DMS114 treated with DMSO at 0.1 percent for 48 hours (cell line): ENCODE measurements at regions not wholly inside any gene's neighbourhood (a gene's known extent, or its start where the extent isn't known, plus 50 kb on each side); places are given as distances from the start of the nearest gene placed in this dataset.
"Not testable (repeated sequence)": the region's sequence is repeated elsewhere in the genome, so short reads cannot be mapped to it uniquely, and the experiment has no call there.

Experiments
- DNase-seq: peaks from one replicate; lab custom pipeline; 2025; ENCODE audit not compliant: unreplicated experiment; lab: John Stamatoyannopoulos, UW

DNA sequence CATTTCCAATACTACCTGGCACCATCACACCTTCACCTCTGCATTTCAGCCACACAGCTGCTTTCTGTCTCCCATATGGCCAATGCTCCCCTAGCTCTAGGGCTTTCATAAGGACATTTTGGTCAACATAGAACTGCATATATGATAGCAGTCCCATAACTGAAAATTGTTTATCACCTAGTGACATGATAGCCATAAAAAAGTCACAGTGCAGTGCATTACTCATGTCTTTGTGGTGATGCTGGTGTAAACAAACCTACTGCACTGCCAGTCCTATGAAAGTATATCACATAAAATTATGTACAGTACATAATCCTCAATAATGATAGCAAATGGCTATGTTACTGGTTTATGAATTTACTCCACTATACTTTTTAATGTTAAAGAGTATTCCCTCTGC is 221.0 kb downstream of the NAF1 start:
- DNase-seq: no peak

- DNase-seq: no peak
Observed at GRCh38 chr4:162943263-162943662, 223.4 kb downstream of the NAF1 start.

- DNase-seq: no peak
Observed at GRCh38 chr4:162938738-162939485, 227.8 kb downstream of the NAF1 start.

DNA sequence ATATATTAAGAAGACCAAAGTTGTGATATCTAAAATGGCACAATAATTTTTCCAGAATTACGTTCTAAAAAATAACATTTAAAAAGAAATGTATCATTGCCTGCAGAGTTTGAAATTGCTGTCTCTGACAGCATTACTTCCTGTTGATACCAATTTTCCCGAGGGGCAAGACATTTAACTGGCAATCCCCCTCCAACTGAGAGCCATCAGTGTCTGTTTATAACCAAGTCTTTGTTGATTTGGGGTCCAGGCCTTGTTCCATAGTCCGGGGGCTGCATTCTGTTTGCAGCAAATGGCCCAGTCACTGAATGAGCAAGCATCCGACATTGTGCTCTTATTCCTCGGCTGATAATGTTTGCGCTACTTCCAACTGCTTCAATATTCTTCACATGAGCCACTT is 231.5 kb downstream of the NAF1 start:
- DNase-seq: no peak

DNA sequence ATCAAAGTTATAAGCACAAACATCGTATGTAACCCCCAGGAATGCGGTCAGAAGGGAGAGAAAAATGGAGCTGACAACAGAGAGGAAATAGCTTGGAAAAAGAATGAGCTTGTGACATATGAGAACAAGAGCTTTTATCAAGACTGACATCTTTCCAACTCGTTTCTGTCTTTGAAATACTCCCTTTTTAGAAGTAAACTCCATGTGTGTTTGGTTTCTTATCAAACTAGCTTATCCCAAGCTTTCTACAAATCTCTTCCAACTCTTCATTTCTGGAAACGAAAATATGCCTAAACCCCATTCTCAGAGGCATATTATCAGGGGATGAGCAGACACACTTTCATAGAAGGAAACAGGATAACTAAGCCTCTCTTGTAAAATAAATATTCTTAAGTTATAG is 235.4 kb downstream of the NAF1 start:
- DNase-seq: no peak

DNA sequence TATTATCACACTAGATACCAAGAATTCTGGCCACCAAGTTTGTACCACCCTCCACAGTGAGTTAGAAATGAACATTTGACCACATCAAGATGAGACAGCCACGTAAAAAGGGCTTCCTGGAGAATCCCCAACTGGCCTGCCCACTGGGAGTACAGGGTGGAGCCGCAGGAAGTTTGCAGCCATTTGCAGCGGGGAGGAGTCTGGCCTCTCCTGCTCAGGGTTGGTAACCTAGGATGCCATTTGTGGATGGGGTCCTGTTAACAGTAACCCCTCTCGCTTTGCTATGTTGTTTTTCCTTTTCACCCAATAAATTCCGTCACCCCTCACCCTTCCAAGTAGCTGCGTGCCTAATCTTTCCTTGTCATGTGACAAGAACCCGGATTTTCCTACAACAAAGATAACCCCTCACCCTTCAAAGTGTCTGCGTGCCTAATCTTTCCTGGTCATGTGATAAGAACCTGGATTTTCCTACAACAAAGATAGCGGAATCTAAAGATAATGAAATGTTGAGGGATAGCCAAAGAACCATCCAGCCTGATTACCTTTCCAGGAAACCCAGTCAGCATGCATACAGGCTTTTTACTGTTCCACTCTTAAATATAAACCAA is 245.4 kb downstream of the NAF1 start:
- no peak for DNase-seq

DNA sequence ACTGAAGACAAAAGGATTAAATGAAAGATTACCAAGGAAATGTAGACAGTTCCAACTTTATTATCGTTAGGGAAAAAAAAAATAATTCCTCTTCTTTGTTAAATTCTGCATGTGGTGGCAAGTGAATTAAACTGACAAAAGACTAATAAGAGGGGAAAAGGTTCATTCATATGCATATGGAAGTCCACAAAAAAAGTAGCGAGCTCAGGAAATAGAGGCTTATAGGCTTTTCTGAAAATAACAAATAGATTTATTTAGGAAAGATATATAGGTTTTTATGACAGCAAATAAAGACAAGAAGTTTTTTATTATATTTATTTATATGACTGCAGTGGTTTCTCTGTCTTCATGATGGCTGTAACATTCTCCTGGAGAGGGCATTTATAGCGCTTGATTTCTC is 246.0 kb downstream of the NAF1 start:
- no peak for DNase-seq

GRCh38 chr4:162912482-162912881 is 254.2 kb downstream of the NAF1 start:
- DNase-seq: no peak

DNA sequence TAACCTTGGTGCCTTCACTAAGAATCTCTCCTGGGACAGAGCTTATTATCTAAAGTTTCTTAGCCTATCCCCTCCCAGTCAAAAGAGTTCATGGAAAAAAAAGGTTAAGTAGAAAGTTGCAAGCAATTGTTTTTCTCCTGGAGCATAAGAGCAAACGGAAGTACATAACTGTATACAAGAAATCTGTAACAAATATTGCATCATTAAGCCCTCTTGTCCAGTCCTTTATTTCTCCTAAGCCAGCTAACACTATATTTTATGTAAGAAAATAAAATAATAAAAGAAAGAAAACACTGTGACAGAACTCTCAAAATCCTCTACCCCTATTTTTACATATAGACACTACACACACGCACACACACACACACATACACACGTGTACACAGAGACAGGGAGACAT is 255.3 kb downstream of the NAF1 start:
- DNase-seq: no peak

DNA sequence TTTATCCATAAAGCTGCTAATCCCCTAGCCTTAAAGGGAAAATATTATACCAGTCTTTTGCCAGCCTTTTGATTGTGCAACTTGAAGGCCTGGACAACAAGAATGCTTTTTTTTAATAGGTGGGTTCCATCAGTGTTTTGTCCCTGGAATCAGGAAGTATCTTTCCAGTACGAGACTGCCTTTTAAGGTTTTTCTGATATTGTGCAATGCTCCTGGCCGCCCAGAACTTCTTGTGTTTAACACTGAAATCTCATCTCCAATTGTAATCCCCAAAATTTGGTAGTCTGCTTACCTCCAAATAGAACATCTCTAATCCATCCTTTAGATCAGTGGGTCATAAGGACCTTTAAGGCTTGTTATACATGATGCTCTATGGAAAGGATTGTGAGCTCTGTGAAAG is 256.7 kb downstream of the NAF1 start:
- no peak for DNase-seq

DNA sequence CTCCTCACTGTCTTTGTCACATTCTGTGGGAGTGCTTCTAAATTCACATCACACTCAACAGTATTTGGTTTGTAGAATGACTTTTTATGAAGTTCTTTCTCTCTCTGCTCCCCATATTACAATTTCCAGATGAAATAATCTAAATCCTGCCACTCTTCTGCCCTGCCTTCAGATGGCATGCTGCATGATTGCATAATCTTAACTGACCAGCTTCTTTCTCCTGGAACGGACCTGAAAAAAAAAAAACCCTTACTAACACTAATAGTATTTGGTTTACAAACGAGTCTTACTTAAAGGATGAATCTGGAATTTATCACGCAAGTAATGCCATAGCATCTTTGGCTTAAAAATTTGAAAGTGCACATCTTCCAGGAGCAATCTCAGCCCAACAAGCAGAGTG is 272.3 kb downstream of the NAF1 start:
- DNase-seq: no peak

DNA sequence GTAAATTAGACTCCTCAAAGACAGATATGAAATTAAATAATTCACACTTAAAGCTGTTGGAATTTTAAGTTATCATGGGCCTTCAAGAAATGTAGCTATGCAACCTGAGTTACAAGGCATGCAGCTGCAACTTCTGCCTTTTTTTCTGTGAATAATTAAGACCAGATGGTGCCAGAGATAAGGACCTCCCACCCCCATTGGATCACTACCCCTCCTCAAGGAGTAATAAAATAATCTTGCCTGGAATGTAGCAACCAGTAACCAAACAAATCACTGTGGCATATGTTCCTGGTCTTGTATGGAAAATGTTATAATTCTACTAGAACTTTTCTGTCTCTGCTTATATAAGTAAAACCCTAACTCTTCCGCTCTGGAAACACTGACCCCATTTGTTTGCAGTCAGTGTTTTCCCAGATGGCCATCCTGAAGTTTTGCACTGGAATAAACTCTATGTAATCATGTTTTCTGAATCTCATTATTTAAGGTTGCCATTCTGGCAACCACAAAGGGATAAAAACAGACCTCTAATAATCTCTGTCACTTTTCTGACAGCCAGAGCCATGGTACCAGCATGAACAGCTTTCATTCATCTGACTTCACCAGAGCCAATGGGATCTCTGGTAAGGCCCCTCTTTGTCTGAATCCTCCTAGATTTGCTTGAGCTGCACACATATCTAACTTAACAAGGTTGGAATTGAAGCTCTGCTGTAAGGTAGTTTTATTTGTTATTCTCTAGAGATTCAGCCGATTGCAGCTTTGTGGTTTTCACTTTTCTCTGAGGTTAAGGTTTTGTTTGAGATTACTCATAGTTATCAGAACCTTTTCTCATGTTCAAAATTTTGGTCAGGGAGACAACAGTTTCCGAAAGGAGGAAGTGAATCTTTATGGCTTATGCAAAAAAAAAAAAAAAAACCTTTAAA is 274.6 kb downstream of the NAF1 start:
- DNase-seq: no peak

GRCh38 chr4:162878096-162878495 is 288.6 kb downstream of the NAF1 start:
- no peak for DNase-seq

DNA sequence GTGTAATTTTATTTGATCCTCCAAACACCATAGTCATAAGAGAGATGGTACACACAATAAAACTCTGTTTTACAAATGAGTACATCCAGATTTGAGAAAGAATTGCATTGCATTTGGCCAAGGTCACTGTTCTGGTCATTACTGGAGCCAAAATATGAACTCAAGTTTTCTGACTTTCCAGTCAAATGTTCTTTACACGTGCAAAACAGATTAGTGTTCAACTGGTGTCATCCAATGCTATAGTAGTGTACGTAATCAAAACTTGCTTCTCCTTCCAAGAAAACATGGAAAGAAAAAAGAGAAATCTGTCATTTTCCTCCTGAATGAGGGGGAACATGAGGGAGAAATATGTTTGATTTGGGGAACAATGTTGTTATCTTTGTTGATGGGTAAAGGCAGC is 291.9 kb downstream of the NAF1 start:
- DNase-seq: no peak

DNA sequence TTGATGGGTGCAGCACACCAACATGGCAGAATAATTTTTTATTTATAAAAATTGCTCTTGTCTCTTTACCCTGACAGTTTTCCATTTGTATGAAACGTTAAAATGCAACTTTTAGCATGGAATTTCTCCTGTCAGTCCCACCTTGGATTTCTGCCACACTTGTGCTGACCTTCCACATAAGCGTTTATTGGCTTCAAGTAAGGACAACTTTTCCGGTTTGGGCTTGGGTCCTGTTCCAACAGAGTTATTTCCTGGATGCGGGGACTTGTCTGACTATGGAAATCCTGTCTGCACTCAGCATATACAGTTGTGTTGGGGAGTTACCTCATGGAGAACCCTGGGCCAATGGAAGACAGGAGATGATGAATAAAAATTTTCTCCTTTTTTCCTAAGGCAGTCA is 294.7 kb downstream of the NAF1 start:
- no peak for DNase-seq

- no peak for DNase-seq
Observed at GRCh38 chr4:162869157-162869556, 297.5 kb downstream of the NAF1 start.

GRCh38 chr4:162866565-162866964 is 300.1 kb downstream of the NAF1 start:
- no peak for DNase-seq

- DNase-seq: no peak
Observed at GRCh38 chr4:162865102-162865501, 301.6 kb downstream of the NAF1 start.

DNA sequence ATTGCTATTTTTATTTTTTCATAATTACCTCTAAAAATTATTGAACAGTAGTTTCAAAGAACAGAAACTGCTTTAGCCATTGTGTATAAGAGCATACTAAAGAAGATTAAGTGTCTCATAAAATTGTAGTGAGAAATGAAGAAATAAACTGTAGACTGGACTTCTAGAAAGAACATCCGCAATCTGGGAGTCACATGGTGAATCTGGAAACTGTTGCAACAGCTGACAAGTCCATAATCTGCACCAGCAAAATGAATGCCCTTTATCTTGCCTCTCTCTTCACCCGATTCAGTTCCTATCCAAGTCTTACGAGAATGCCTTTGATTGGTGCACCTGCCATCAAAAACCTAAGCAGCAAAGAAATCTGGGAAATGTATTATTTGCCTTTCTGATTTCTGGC is 312.9 kb downstream of the NAF1 start:
- DNase-seq: no peak

DNA sequence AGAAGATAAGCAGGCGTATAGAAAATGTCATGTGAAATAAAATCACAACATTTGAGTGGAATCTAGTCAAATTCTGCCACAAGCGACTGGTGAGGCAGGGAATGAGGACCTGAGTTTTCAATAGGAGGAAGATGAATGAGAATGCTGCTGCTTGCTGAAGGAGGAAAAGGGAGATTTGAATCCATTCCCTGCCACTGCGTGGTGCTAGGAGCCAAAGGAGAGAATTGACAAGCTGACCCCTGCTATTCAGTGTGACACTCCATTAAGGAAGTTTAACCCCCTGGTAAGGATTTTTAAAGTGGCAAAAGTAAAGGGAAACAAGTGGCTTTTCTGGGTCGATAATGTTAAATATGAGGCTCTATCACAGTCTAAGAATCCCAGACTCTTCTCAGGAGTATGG is 314.0 kb downstream of the NAF1 start:
- no peak for DNase-seq

DNA sequence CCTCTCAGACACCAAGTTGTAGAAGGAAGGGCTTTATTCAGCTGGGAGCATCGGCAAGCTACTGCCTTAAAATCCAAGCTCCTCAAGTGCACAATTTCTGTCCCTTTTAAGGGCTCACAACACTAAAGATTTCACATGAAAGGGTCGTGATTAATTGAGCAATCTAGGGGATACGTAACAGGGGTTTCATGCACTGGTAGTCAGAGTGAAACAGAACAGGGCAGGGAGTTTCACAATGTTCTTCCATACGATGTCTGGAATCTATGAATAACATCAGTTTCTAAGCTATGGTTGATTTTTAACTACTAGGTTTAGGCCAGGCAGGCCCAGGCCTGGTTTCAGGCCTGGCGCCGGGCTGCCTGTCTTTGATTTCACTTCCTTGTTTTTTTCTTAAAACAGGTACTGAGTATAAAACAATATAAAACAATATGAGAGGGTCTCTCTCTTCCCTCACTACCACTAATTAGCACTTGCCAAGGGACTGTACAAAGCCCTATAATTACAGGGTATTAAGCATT is 315.4 kb downstream of the NAF1 start:
- DNase-seq: not testable (repeated sequence)

- DNase-seq: no peak
Observed at GRCh38 chr4:162849937-162850336, 316.8 kb downstream of the NAF1 start.
